ENCODE measurements at regions not wholly inside any gene's neighbourhood (a gene's known extent, or its start where the extent isn't known, plus 50 kb on each side); places are given as distances from the start of the nearest gene placed in this dataset.

- TF ChIP-seq POLR2A (IDR thresholded peaks at IDR 0.05) = no peak
- TF ChIP-seq, protein P1, sequence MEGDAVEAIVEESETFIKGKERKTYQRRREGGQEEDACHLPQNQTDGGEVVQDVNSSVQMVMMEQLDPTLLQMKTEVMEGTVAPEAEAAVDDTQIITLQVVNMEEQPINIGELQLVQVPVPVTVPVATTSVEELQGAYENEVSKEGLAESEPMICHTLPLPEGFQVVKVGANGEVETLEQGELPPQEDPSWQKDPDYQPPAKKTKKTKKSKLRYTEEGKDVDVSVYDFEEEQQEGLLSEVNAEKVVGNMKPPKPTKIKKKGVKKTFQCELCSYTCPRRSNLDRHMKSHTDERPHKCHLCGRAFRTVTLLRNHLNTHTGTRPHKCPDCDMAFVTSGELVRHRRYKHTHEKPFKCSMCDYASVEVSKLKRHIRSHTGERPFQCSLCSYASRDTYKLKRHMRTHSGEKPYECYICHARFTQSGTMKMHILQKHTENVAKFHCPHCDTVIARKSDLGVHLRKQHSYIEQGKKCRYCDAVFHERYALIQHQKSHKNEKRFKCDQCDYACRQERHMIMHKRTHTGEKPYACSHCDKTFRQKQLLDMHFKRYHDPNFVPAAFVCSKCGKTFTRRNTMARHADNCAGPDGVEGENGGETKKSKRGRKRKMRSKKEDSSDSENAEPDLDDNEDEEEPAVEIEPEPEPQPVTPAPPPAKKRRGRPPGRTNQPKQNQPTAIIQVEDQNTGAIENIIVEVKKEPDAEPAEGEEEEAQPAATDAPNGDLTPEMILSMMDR (IDR thresholded peaks at IDR 0.05) = no peak
- TF ChIP-seq EP300 (IDR thresholded peaks at IDR 0.05) = no peak
These were observed 1173.7 kb downstream of the BRD1 start for GRCh38 chr22:48653929-48654328.
